Glomerular visceral epithelial cell (primary cell): ENCODE measurements at regions not wholly inside any gene's neighbourhood (a gene's known extent, or its start where the extent isn't known, plus 50 kb on each side); places are given as distances from the start of the nearest gene placed in this dataset.
"Not testable (repeated sequence)": the region's sequence is repeated elsewhere in the genome, so short reads cannot be mapped to it uniquely, and the experiment has no call there.

Experiments
- DNase-seq: peaks from one replicate; pipeline ENCODE4 v3.0.0-alpha.2; 2016; ENCODE audit errors: extremely low spot score

DNA sequence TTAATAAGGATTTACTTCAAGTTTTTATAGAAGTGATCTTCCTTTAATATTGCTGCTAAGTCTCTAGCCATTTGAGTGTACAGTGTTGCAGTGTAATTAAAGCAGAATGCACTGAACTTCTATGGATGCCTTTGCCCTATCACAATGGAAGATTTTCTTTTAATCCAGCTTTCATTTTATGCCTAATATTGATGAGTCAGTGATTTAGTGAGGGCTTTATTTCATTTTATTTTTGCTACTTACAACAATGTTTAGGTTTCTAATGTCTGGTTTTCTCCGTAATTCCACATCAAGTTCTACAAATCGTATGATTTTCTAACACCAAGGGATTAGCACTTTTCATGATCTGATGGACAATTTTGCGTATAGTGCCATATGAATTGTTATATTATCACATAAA lies 504.1 kb downstream of the PCDH11X start:
- no peak for DNase-seq

DNA sequence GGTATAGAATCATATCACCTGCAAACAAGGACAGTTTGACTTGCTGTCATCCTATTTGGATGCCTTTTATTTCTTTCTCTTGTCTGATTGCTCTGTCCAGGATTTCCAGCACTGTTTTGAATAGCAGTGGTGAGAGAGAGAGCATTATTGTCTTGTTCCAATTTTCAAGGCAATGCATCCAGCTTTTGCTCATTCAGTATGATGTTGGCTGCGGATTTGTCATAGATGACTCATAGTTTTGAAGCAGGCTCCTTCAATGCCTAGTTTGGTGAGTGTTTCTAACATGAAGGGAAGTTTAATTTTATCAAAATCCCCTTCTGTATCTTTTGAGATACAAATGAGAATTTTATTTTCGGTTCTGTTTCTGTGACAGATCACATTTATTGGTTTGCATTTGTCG lies 518.9 kb downstream of the PCDH11X start:
- not testable (repeated sequence) for DNase-seq

DNA sequence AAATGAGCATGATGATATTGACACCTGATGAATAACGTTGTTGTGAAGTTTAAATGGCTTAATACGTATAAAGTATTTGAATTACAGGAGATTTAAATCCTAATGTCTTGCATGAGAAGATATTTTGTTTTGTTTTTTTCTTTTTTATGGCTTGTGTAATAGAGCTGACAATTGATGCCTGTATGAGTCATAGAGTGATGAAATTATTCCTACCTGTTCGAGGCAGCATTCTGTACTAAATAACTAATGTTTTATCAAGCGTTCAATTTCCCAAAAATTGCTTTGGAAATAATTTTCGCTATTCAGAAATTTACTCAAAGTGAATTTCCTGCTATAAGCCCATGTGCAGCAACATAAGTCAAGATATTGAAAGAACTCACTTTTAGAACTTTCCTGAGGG lies 554.0 kb downstream of the PCDH11X start:
- not testable (repeated sequence) for DNase-seq

DNA sequence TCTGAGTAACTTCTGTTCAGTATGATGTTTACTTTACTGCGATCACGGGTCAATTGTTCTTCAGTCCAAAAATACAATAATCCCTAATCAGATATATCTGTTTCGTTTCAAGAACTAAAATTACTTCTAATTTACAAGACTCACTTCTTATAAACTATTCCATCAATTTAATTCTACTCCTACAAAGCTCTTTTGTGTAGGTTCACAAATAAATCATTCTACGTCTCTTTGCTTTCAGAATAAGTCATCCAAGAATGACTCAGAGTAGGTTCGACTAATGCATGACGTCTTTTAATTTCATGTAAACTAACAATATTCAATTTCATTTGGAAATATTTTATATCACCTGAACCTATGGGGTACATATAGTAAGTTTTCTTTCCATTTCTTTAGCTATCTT lies 571.9 kb downstream of the PCDH11X start:
- not testable (repeated sequence) for DNase-seq

DNA sequence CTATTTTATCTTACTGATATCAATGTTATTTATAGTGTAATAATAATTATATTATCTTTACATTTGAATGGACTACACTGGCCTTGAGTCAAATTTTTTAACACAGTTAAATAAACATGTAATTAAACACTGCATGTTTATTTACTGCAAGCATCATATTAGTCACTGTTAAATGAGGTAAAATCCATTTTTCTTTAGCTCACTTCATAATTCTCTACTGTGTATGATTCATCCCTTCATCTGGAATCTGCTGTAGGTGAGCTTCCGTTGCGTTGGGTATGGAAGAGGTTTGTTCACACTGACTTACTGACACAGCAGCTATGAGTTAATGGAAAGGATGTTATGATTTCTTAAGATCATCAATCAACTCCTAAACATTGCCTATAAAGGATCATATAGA lies 572.3 kb downstream of the PCDH11X start:
- no peak for DNase-seq
